ENCODE measurements at regions not wholly inside any gene's neighbourhood (a gene's known extent, or its start where the extent isn't known, plus 50 kb on each side); places are given as distances from the start of the nearest gene placed in this dataset.

DNA sequence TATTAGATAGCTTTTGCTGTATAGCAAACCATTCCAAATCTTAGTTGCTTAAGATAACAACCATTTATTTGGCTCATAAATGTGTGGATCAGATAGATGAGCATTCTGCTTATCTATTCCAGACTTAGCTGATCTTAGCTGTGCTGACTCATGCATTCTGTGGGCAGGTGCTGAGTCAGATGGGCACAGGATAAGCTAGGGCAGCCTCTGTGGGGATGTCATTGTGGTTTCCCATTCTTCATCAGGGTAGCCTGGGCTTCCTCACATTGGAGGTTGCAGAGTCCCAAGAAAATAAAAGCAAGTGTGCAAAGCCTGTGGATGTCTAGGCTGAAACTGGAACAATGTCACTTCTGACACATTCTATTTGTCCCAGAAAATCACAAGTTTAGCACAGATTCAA, 917.0 kb downstream of the TYW1 start:
- no peak for TF ChIP-seq EZH2 (IDR thresholded peaks at IDR 0.05; ENCODE audit: insufficient read depth, poor library complexity, severe bottlenecking)
- TF ChIP-seq EZH2phosphoT487 (IDR thresholded peaks at IDR 0.05; ENCODE audit: insufficient read depth, low read depth), result no peak

Data from GM23248 (cell line).